HepG2 (cell line): ENCODE measurements at regions not wholly inside any gene's neighbourhood (a gene's known extent, or its start where the extent isn't known, plus 50 kb on each side); places are given as distances from the start of the nearest gene placed in this dataset.

Experiments used
- ATF7-NPFF ChIP-seq: sonication (generic); formaldehyde crosslinking; IDR thresholded peaks from 2 replicates; pipeline ENCODE4 v1.8.1; 2023; ENCODE audit warnings: mild to moderate bottlenecking, low read depth, missing genetic modification reagents, moderate library complexity
- HMGA1 ChIP-seq: sonication (generic); formaldehyde crosslinking; conservative IDR thresholded peaks from 2 replicates; pipeline ENCODE4 v1.4.0; 2020; ENCODE audit warnings: missing genetic modification reagents
- KDM5A ChIP-seq: fragments of 200-600 bp; sonication (generic); IDR thresholded peaks from 2 replicates; pipeline ENCODE4 v1.7.0; 2018; ENCODE audit warnings: antibody characterized with exemption, mild to moderate bottlenecking, low read length, borderline replicate concordance
- KLF11 ChIP-seq: IDR thresholded peaks from 2 replicates; pipeline ENCODE4 v1.6.1; 2016; ENCODE audit warnings: missing compliant biosample characterization
- MAFF ChIP-seq: IDR thresholded peaks from 2 replicates; pipeline ENCODE4 v1.6.1; 2011; ENCODE audit warnings: low read depth, low read length, improper control_type of control experiment
- NAIF1 ChIP-seq: sonication (generic); formaldehyde crosslinking; IDR thresholded peaks from 2 replicates; pipeline ENCODE4 v1.5.0; 2020; ENCODE audit warnings: mild to moderate bottlenecking, missing genetic modification reagents, borderline replicate concordance
- PITX1 ChIP-seq: sonication (generic); formaldehyde crosslinking; IDR thresholded peaks from 2 replicates; pipeline ENCODE4 v1.5.1; 2020; ENCODE audit warnings: mild to moderate bottlenecking, missing genetic modification reagents
- RFX3 ChIP-seq: IDR thresholded peaks from 2 replicates; pipeline ENCODE4 v1.6.1; 2016; ENCODE audit warnings: missing biosample characterization, missing genetic modification reagents
- RXRB ChIP-seq: IDR thresholded peaks from 2 replicates; pipeline ENCODE4 v1.6.1; 2016; ENCODE audit warnings: borderline replicate concordance, missing genetic modification reagents, missing compliant biosample characterization
- TF ChIP-seq, protein P1 (sequence below): sonication (generic); formaldehyde crosslinking; IDR thresholded peaks from 2 replicates; pipeline ENCODE4 v1.4.0; 2020; ENCODE audit warnings: low read depth, mild to moderate bottlenecking, missing genetic modification reagents
- TF ChIP-seq, protein P2 (sequence below): sonication (generic); formaldehyde crosslinking; IDR thresholded peaks from 2 replicates; pipeline ENCODE4 v1.4.0; 2020; ENCODE audit warnings: missing genetic modification reagents, mild to moderate bottlenecking, borderline replicate concordance

DNA sequence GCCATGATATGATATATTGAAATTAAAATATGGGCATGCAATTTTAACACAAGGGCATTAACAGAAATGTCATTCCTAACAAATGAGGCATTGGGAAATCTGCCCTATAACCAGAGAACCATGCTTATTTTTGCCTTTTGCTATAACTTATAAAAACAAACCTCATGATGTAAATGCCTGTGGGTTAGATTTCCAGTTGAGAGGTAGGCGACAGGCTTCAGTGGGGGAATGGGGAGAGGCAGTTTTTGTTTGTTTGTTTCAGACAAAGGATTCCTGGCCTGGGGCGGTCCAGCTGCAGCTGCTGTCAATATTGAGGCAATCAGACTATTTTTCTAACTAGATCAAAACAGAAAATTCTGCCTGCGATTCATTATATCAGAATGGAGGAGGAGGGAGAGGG is 490.4 kb upstream of the CFAP20DC start (continued):
- TF ChIP-seq, protein P1, sequence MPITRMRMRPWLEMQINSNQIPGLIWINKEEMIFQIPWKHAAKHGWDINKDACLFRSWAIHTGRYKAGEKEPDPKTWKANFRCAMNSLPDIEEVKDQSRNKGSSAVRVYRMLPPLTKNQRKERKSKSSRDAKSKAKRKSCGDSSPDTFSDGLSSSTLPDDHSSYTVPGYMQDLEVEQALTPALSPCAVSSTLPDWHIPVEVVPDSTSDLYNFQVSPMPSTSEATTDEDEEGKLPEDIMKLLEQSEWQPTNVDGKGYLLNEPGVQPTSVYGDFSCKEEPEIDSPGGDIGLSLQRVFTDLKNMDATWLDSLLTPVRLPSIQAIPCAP (CRISPR knock-in tag) = no peak
- TF ChIP-seq RXRB (CRISPR knock-in tag) (no peak), HMGA1 (CRISPR knock-in tag) (no peak), MAFF (no peak), NAIF1 (no peak), KDM5A (no peak), ATF7-NPFF (CRISPR knock-in tag) (no peak), RFX3 (CRISPR knock-in tag) (no peak), KLF11 (no peak), PITX1 (CRISPR knock-in tag) (no peak)
- TF ChIP-seq, protein P2, sequence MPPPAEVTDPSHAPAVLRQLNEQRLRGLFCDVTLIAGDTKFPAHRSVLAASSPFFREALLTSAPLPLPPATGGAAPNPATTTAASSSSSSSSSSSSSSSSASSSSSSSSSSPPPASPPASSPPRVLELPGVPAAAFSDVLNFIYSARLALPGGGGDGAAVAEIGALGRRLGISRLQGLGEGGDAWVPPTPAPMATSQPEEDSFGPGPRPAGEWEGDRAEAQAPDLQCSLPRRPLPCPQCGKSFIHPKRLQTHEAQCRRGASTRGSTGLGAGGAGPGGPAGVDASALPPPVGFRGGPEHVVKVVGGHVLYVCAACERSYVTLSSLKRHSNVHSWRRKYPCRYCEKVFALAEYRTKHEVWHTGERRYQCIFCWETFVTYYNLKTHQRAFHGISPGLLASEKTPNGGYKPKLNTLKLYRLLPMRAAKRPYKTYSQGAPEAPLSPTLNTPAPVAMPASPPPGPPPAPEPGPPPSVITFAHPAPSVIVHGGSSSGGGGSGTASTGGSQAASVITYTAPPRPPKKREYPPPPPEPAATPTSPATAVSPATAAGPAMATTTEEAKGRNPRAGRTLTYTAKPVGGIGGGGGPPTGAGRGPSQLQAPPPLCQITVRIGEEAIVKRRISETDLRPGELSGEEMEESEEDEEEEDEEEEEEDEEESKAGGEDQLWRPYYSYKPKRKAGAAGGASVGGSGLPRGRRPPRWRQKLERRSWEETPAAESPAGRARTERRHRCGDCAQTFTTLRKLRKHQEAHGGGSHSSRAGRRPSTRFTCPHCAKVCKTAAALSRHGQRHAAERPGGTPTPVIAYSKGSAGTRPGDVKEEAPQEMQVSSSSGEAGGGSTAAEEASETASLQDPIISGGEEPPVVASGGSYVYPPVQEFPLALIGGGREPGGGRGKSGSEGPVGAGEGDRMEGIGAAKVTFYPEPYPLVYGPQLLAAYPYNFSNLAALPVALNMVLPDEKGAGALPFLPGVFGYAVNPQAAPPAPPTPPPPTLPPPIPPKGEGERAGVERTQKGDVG (CRISPR knock-in tag) = no peak
